Activated gamma-delta T cell treated with anti-CD3 and anti-CD28 coated beads, Interleukin-2, amount 50 U/mL, for 16 hours (primary cell): ENCODE measurements at regions not wholly inside any gene's neighbourhood (a gene's known extent, or its start where the extent isn't known, plus 50 kb on each side); places are given as distances from the start of the nearest gene placed in this dataset.

Experiments
- DNase-seq: peaks from one replicate; pipeline ENCODE4 v3.0.0-alpha.2; 2020; ENCODE audit warnings: low read depth

GRCh38 chr16:51797669-51798259 is 646.7 kb upstream of the SALL1 start:
- DNase-seq: no peak

GRCh38 chr16:51779240-51779639 is 628.2 kb upstream of the SALL1 start:
- DNase-seq: no peak

GRCh38 chr16:51773071-51773890 is 622.2 kb upstream of the SALL1 start:
- no peak for DNase-seq

GRCh38 chr16:51766739-51767138 is 615.7 kb upstream of the SALL1 start:
- no peak for DNase-seq

GRCh38 chr16:51763072-51763661 is 612.1 kb upstream of the SALL1 start:
- DNase-seq: no peak

- DNase-seq: no peak
Observed at GRCh38 chr16:51762081-51762996, 611.3 kb upstream of the SALL1 start.

- no peak for DNase-seq
Observed at GRCh38 chr16:51761001-51761400, 609.9 kb upstream of the SALL1 start.

GRCh38 chr16:51759999-51760398 is 608.9 kb upstream of the SALL1 start:
- no peak for DNase-seq

GRCh38 chr16:51759329-51759728 is 608.3 kb upstream of the SALL1 start:
- no peak for DNase-seq

- DNase-seq: no peak
Observed at GRCh38 chr16:51757921-51758479, 606.9 kb upstream of the SALL1 start.

GRCh38 chr16:51757505-51757904 is 606.4 kb upstream of the SALL1 start:
- no peak for DNase-seq

- DNase-seq: no peak
Observed at GRCh38 chr16:51757124-51757470, 606.0 kb upstream of the SALL1 start.

- no peak for DNase-seq
Observed at GRCh38 chr16:51756447-51757123, 605.5 kb upstream of the SALL1 start.

- no peak for DNase-seq
Observed at GRCh38 chr16:51755577-51756355, 604.7 kb upstream of the SALL1 start.

GRCh38 chr16:51755039-51755501 is 604.0 kb upstream of the SALL1 start:
- no peak for DNase-seq

GRCh38 chr16:51753467-51754127 is 602.5 kb upstream of the SALL1 start:
- DNase-seq: no peak

GRCh38 chr16:51752438-51752995 is 601.4 kb upstream of the SALL1 start:
- no peak for DNase-seq

- no peak for DNase-seq
Observed at GRCh38 chr16:51747329-51747728, 596.3 kb upstream of the SALL1 start.

GRCh38 chr16:51734220-51734619 is 583.1 kb upstream of the SALL1 start:
- DNase-seq: no peak

- DNase-seq: no peak
Observed at GRCh38 chr16:51733181-51733580, 582.1 kb upstream of the SALL1 start.
